H1 (cell line): ENCODE measurements at regions not wholly inside any gene's neighbourhood (a gene's known extent, or its start where the extent isn't known, plus 50 kb on each side); places are given as distances from the start of the nearest gene placed in this dataset.

ENCODE experiments used
- RXRA ChIP-seq: IDR thresholded peaks from 2 replicates; pipeline ENCODE4 v1.6.1; 2011; ENCODE audit warnings: low read depth, mild to moderate bottlenecking, low read length, moderate library complexity; ENCODE audit not compliant: insufficient read depth
- SIX5 ChIP-seq: IDR thresholded peaks from 2 replicates; pipeline ENCODE4 v1.6.1; 2011; ENCODE audit warnings: mild to moderate bottlenecking, low read depth, low read length
- TF ChIP-seq, protein P1 (sequence below): fragments of 300-600 bp; sonication (generic); IDR thresholded peaks from 2 replicates; pipeline ENCODE4 v1.7.1; 2012; ENCODE audit warnings: low read length, moderate library complexity, mild to moderate bottlenecking, inconsistent platforms; ENCODE audit not compliant: insufficient replicate concordance

DNA sequence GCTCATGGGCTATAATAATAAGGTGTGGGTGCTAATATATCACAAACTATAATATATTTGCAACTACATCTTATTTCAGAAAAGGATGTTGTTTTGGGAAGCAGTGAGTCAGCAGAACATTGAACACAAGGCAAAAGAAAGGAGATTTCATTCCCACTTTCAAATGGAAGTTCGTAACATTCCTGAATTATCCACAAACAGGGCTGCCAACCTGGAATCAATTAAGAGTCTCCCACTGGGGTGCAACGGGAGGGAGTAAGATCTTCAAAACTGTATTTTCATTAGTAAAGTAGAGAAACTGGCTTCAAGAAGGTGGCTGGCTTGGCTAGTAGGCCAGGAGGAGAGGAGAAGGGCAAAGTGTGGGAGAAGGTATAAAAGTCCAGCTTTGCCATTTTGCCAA, 479.6 kb downstream of the CNTN3 start (continued):
- no peak for TF ChIP-seq RXRA
- TF ChIP-seq, protein P1, sequence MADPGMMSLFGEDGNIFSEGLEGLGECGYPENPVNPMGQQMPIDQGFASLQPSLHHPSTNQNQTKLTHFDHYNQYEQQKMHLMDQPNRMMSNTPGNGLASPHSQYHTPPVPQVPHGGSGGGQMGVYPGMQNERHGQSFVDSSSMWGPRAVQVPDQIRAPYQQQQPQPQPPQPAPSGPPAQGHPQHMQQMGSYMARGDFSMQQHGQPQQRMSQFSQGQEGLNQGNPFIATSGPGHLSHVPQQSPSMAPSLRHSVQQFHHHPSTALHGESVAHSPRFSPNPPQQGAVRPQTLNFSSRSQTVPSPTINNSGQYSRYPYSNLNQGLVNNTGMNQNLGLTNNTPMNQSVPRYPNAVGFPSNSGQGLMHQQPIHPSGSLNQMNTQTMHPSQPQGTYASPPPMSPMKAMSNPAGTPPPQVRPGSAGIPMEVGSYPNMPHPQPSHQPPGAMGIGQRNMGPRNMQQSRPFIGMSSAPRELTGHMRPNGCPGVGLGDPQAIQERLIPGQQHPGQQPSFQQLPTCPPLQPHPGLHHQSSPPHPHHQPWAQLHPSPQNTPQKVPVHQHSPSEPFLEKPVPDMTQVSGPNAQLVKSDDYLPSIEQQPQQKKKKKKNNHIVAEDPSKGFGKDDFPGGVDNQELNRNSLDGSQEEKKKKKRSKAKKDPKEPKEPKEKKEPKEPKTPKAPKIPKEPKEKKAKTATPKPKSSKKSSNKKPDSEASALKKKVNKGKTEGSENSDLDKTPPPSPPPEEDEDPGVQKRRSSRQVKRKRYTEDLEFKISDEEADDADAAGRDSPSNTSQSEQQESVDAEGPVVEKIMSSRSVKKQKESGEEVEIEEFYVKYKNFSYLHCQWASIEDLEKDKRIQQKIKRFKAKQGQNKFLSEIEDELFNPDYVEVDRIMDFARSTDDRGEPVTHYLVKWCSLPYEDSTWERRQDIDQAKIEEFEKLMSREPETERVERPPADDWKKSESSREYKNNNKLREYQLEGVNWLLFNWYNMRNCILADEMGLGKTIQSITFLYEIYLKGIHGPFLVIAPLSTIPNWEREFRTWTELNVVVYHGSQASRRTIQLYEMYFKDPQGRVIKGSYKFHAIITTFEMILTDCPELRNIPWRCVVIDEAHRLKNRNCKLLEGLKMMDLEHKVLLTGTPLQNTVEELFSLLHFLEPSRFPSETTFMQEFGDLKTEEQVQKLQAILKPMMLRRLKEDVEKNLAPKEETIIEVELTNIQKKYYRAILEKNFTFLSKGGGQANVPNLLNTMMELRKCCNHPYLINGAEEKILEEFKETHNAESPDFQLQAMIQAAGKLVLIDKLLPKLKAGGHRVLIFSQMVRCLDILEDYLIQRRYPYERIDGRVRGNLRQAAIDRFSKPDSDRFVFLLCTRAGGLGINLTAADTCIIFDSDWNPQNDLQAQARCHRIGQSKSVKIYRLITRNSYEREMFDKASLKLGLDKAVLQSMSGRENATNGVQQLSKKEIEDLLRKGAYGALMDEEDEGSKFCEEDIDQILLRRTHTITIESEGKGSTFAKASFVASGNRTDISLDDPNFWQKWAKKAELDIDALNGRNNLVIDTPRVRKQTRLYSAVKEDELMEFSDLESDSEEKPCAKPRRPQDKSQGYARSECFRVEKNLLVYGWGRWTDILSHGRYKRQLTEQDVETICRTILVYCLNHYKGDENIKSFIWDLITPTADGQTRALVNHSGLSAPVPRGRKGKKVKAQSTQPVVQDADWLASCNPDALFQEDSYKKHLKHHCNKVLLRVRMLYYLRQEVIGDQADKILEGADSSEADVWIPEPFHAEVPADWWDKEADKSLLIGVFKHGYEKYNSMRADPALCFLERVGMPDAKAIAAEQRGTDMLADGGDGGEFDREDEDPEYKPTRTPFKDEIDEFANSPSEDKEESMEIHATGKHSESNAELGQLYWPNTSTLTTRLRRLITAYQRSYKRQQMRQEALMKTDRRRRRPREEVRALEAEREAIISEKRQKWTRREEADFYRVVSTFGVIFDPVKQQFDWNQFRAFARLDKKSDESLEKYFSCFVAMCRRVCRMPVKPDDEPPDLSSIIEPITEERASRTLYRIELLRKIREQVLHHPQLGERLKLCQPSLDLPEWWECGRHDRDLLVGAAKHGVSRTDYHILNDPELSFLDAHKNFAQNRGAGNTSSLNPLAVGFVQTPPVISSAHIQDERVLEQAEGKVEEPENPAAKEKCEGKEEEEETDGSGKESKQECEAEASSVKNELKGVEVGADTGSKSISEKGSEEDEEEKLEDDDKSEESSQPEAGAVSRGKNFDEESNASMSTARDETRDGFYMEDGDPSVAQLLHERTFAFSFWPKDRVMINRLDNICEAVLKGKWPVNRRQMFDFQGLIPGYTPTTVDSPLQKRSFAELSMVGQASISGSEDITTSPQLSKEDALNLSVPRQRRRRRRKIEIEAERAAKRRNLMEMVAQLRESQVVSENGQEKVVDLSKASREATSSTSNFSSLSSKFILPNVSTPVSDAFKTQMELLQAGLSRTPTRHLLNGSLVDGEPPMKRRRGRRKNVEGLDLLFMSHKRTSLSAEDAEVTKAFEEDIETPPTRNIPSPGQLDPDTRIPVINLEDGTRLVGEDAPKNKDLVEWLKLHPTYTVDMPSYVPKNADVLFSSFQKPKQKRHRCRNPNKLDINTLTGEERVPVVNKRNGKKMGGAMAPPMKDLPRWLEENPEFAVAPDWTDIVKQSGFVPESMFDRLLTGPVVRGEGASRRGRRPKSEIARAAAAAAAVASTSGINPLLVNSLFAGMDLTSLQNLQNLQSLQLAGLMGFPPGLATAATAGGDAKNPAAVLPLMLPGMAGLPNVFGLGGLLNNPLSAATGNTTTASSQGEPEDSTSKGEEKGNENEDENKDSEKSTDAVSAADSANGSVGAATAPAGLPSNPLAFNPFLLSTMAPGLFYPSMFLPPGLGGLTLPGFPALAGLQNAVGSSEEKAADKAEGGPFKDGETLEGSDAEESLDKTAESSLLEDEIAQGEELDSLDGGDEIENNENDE = no peak
- TF ChIP-seq SIX5 = no peak
